Calu3 (cell line): ENCODE measurements at regions not wholly inside any gene's neighbourhood (a gene's known extent, or its start where the extent isn't known, plus 50 kb on each side); places are given as distances from the start of the nearest gene placed in this dataset.
"Not testable (repeated sequence)": the region's sequence is repeated elsewhere in the genome, so short reads cannot be mapped to it uniquely, and the experiment has no call there.

ENCODE experiments used
- BruUV-seq: library from RNA; stranded (reverse); fragments of 400-500 nt; replicated peaks from 2 replicates; lab custom pipeline; 2021; lab: Mats Ljungman, UMichigan
- CTCF ChIA-PET: fragments of 300-600 bp; sonication (Branson Sonifier 250); formaldehyde crosslinking; loops from one replicate; lab custom pipeline; 2022; ENCODE audit warnings: antibody characterized with exemption; lab: Charles Lee
- DNase-seq: peaks from one replicate; pipeline ENCODE4 v3.0.0; 2022
- H3K27ac Mint-ChIP-seq: one replicate; pipeline ENCODE4 v1.8.0; 2022; ENCODE audit warnings: mixed read lengths; ENCODE audit not compliant: unreplicated experiment
- H3K27me3 Mint-ChIP-seq: one replicate; pipeline ENCODE4 v1.8.0; 2022; ENCODE audit warnings: mixed read lengths; ENCODE audit not compliant: unreplicated experiment
- H3K36me3 Mint-ChIP-seq: one replicate; pipeline ENCODE4 v1.8.0; 2022; ENCODE audit warnings: mild to moderate bottlenecking, moderate library complexity, mixed read lengths; ENCODE audit not compliant: insufficient read depth, unreplicated experiment
- H3K4me1 Mint-ChIP-seq: one replicate; pipeline ENCODE4 v1.8.0; 2022; ENCODE audit warnings: mild to moderate bottlenecking, low read depth, mixed read lengths; ENCODE audit not compliant: unreplicated experiment
- H3K4me3 Mint-ChIP-seq: one replicate; pipeline ENCODE4 v1.8.0; 2022; ENCODE audit warnings: mild to moderate bottlenecking, low read depth, moderate library complexity, mixed read lengths; ENCODE audit not compliant: unreplicated experiment
- H3K9me3 Mint-ChIP-seq: one replicate; pipeline ENCODE4 v1.8.0; 2022; ENCODE audit warnings: low read depth, mixed read lengths; ENCODE audit not compliant: unreplicated experiment
- CTCF ChIP-seq: fragments of 200-600 bp; IDR thresholded peaks from one replicate; pipeline ENCODE4 v1.8.0; 2022; ENCODE audit warnings: antibody characterized with exemption; ENCODE audit not compliant: unreplicated experiment
- intact Hi-C: fragments of 100-400 bp; cut with micrococcal nuclease; formaldehyde crosslinking; loops from one replicate; pipeline ENCODE4 v1.10.0; 2022; ENCODE audit not compliant: unreplicated experiment

GRCh38 chr1:172941945-172942344 lies 108.8 kb downstream of the TNFSF18 start:
- intact Hi-C loops: no loop called here
- no peaks in the 10 kb centered on the region for H3K36me3 Mint-ChIP-seq
- no peak for DNase-seq
- H3K9me3 Mint-ChIP-seq: no peaks in the 10 kb centered on the region
- CTCF ChIA-PET: no interaction called here
- TF ChIP-seq CTCF: no peak
- no peaks in the 10 kb centered on the region for H3K27me3 Mint-ChIP-seq
- no peaks in the 10 kb centered on the region for H3K4me1 Mint-ChIP-seq
- no peak overlapping the region for H3K4me3 Mint-ChIP-seq
- no TSS peak for BruUV-seq
- no peak overlapping the region for H3K27ac Mint-ChIP-seq

GRCh38 chr1:172943138-172943537 lies 107.6 kb downstream of the TNFSF18 start:
- not testable (repeated sequence) for H3K4me3 Mint-ChIP-seq

GRCh38 chr1:172944931-172945330 lies 105.8 kb downstream of the TNFSF18 start:
- H3K36me3 Mint-ChIP-seq: no peaks in the 10 kb centered on the region
- no TSS peak for BruUV-seq
- no peaks in the 10 kb centered on the region for H3K27me3 Mint-ChIP-seq
- intact Hi-C loops: no loop called here
- CTCF ChIA-PET: no interaction called here
- no peak overlapping the region for H3K27ac Mint-ChIP-seq
- TF ChIP-seq CTCF: no peak
- no peak overlapping the region for H3K4me3 Mint-ChIP-seq
- no peak for DNase-seq
- peaks cover 11% of the 10 kb centered on the region for H3K4me1 Mint-ChIP-seq
- no peaks in the 10 kb centered on the region for H3K9me3 Mint-ChIP-seq

More at GRCh38 chr1:172943138-172943537, 107.6 kb downstream of the TNFSF18 start:
- peaks cover 11% of the 10 kb centered on the region for H3K4me1 Mint-ChIP-seq
- H3K27me3 Mint-ChIP-seq, BruUV-seq, H3K9me3 Mint-ChIP-seq, intact Hi-C loops, DNase-seq, H3K27ac Mint-ChIP-seq, H3K36me3 Mint-ChIP-seq, CTCF ChIA-PET: not testable (repeated sequence)

GRCh38 chr1:172946814-172947507 lies 103.8 kb downstream of the TNFSF18 start:
- BruUV-seq: no TSS peak
- H3K36me3 Mint-ChIP-seq: no peaks in the 10 kb centered on the region
- H3K27me3 Mint-ChIP-seq: no peaks in the 10 kb centered on the region
- intact Hi-C loops: no loop called here
- no peak overlapping the region for H3K4me3 Mint-ChIP-seq
- CTCF ChIA-PET: interaction anchor here (0.6 to 0.7 kb wide), 2 partner anchors 171 to 1844 kb away, joined by 4 read pairs; no protein-coding TSS in a partner anchor
- DNase-seq: no peak
- H3K9me3 Mint-ChIP-seq: no peaks in the 10 kb centered on the region
- H3K27ac Mint-ChIP-seq: no peak overlapping the region
- peaks cover 20% of the 10 kb centered on the region for H3K4me1 Mint-ChIP-seq
- no peak for TF ChIP-seq CTCF

- no peak overlapping the region for H3K27ac Mint-ChIP-seq
- H3K4me3 Mint-ChIP-seq: no peak overlapping the region
- peaks cover 28% of the 10 kb centered on the region for H3K4me1 Mint-ChIP-seq
- no TSS peak for BruUV-seq
- intact Hi-C loops: no loop called here
- DNase-seq: no peak
- TF ChIP-seq CTCF: no peak
- H3K27me3 Mint-ChIP-seq: no peaks in the 10 kb centered on the region
- H3K36me3 Mint-ChIP-seq: no peaks in the 10 kb centered on the region
- no peaks in the 10 kb centered on the region for H3K9me3 Mint-ChIP-seq
- CTCF ChIA-PET: interaction anchor here (0.6 to 1.2 kb wide), 2 partner anchors 123 to 196 kb away, joined by 3 read pairs; no protein-coding TSS in a partner anchor
Observed at GRCh38 chr1:172948457-172948856, 102.3 kb downstream of the TNFSF18 start.
